Sigmoid colon (tissue), 4 donors: ENCODE measurements at regions not wholly inside any gene's neighbourhood (a gene's known extent, or its start where the extent isn't known, plus 50 kb on each side); places are given as distances from the start of the nearest gene placed in this dataset.

ENCODE experiments used
- CTCF ChIP-seq, 4 experiments: fragments of 450-650 bp in 3 of 4; fragments of 200-600 bp in 1 of 4; IDR thresholded peaks; one replicate each; pipeline ENCODE4 v1.5.1; 2016 to 2019; ENCODE audit warnings: antibody characterized with exemption in 4 of 4, mild to moderate bottlenecking in 3 of 4, moderate library complexity in 2 of 4
- POLR2A ChIP-seq, 2 donors: fragments of 450-650 bp; IDR thresholded peaks; one replicate each; pipeline ENCODE4 v1.6.1; 2016; ENCODE audit warnings: antibody characterized with exemption in 2 of 2, mild to moderate bottlenecking in 2 of 2, moderate library complexity in 2 of 2
- POLR2AphosphoS5 ChIP-seq, 4 donors: sonication (generic); formaldehyde crosslinking; IDR thresholded peaks; one replicate each; pipeline ENCODE4 v1.6.1; 2017; ENCODE audit warnings: antibody characterized with exemption in 4 of 4

GRCh38 chr13:40167327-40167726 lies 499.1 kb downstream of the FOXO1 start:
- TF ChIP-seq CTCF (IDR thresholded peaks at IDR 0.05) (no peak), POLR2A (IDR thresholded peaks at IDR 0.05) (no peak), POLR2AphosphoS5 (IDR thresholded peaks at IDR 0.05) (peak in 1 of 4 donors; percentile 51)
